ENCODE measurements at regions not wholly inside any gene's neighbourhood (a gene's known extent, or its start where the extent isn't known, plus 50 kb on each side); places are given as distances from the start of the nearest gene placed in this dataset.

GRCh38 chr9:75743855-75744254 lies 146.6 kb upstream of the PCSK5 start (continued):
- no peak for TF ChIP-seq ZNF563 (CRISPR knock-in tag; IDR thresholded peaks at IDR 0.05)
- TF ChIP-seq ZFX (CRISPR knock-in tag; IDR thresholded peaks at IDR 0.05; ENCODE audit: low read depth), result no peak
- no peak for TF ChIP-seq ZNF510 (CRISPR knock-in tag; IDR thresholded peaks at IDR 0.05; ENCODE audit: low read depth)
- TF ChIP-seq ZNF652 (CRISPR knock-in tag; IDR thresholded peaks at IDR 0.05; ENCODE audit: borderline replicate concordance, low read depth), result no peak
- TF ChIP-seq ZKSCAN1 (IDR thresholded peaks at IDR 0.05; ENCODE audit: low read length), result no peak
- no peak for TF ChIP-seq ZNF350 (CRISPR knock-in tag; IDR thresholded peaks at IDR 0.05; ENCODE audit: borderline replicate concordance, low read depth)

- ATAC-seq (no peak), DNase-seq (ENCODE audit: low spot score) (no peak), FAIRE-seq (no peak)
- H4K20me1 ChIP-seq (ENCODE audit: insufficient read depth, low read length), result no peaks in the 10 kb centered on the region
- no peaks in the 10 kb centered on the region for H3K36me3 ChIP-seq (replicated peaks in 1 of 2; ENCODE audit: control insufficient read depth in 1 of 2, insufficient read depth in 2 of 2, low read length in 2 of 2)
- BruUV-seq (replicated peaks), result no TSS peak
- CTCF ChIA-PET (ENCODE audit: low intra/inter-chr PET ratio, low total read pairs), result no interaction called here
- in situ Hi-C loops (cut with HindIII; ENCODE audit: extremely low pct_ligation_motif_present, low pct_unique_long_range_greater_than_20kb) (no loop called here), intact Hi-C loops (cut with micrococcal nuclease; ENCODE audit: unreplicated experiment) (no loop called here)
- H3K9ac ChIP-seq (ENCODE audit: insufficient read depth, low read depth, low read length), result no peak overlapping the region
- 5% methylated on average over 4 of the region's 4 CpGs for WGBS (ENCODE audit: low lambda C conversion rate)
- no peaks in the 10 kb centered on the region for H3K79me2 ChIP-seq (ENCODE audit: insufficient read depth, low read length)
- H3K4me1 ChIP-seq (ENCODE audit: insufficient read depth, low read length), result no peaks in the 10 kb centered on the region
- H2AFZ ChIP-seq (ENCODE audit: low read length), result no peak overlapping the region
- no peak overlapping the region for H3K27ac ChIP-seq (ENCODE audit: extremely low read length, insufficient read depth, low read length)
- H3K27me3 ChIP-seq (ENCODE audit: control insufficient read depth in 1 of 2, insufficient read depth in 2 of 2, low read length in 2 of 2), result no peaks in the 10 kb centered on the region
- POLR2A ChIA-PET, result no interaction called here
- H3K4me2 ChIP-seq (ENCODE audit: low read depth, low read length), result no peak overlapping the region
- peaks cover 17% of the 10 kb centered on the region for H3K9me3 ChIP-seq (ENCODE audit: low read length)
- no peak overlapping the region for H3K4me3 ChIP-seq (replicated peaks in 1 of 3; ENCODE audit: insufficient read depth in 1 of 3, low read depth in 2 of 3, low read length in 3 of 3)
- TF ChIP-seq NONO (IDR thresholded peaks at IDR 0.05) (no peak), NONO (CRISPR knock-in tag; conservative IDR thresholded peaks at IDR 0.05) (no peak), ZFP82 (CRISPR knock-in tag; IDR thresholded peaks at IDR 0.05; ENCODE audit: borderline replicate concordance) (no peak), MEIS2 (CRISPR knock-in tag; IDR thresholded peaks at IDR 0.05) (no peak), ATF5 (CRISPR knock-in tag; IDR thresholded peaks at IDR 0.05; ENCODE audit: low read depth) (no peak), MBD4 (IDR thresholded peaks at IDR 0.05; ENCODE audit: borderline replicate concordance, low read length) (no peak), RARG (CRISPR knock-in tag; IDR thresholded peaks at IDR 0.05; ENCODE audit: low read depth) (no peak), ZNF260 (CRISPR knock-in tag; IDR thresholded peaks at IDR 0.05; ENCODE audit: borderline replicate concordance, low read depth) (no peak), ZNF484 (CRISPR knock-in tag; IDR thresholded peaks at IDR 0.05; ENCODE audit: borderline replicate concordance, low read depth) (no peak), JUN (CRISPR knock-in tag; IDR thresholded peaks at IDR 0.05) (no peak), KMT2B (CRISPR knock-in tag; IDR thresholded peaks at IDR 0.05) (no peak), NR2C2 (CRISPR knock-in tag; IDR thresholded peaks at IDR 0.05; ENCODE audit: borderline replicate concordance) (no peak), MED13 (CRISPR knock-in tag; IDR thresholded peaks at IDR 0.05) (no peak)
- TF ChIP-seq, protein P1, sequence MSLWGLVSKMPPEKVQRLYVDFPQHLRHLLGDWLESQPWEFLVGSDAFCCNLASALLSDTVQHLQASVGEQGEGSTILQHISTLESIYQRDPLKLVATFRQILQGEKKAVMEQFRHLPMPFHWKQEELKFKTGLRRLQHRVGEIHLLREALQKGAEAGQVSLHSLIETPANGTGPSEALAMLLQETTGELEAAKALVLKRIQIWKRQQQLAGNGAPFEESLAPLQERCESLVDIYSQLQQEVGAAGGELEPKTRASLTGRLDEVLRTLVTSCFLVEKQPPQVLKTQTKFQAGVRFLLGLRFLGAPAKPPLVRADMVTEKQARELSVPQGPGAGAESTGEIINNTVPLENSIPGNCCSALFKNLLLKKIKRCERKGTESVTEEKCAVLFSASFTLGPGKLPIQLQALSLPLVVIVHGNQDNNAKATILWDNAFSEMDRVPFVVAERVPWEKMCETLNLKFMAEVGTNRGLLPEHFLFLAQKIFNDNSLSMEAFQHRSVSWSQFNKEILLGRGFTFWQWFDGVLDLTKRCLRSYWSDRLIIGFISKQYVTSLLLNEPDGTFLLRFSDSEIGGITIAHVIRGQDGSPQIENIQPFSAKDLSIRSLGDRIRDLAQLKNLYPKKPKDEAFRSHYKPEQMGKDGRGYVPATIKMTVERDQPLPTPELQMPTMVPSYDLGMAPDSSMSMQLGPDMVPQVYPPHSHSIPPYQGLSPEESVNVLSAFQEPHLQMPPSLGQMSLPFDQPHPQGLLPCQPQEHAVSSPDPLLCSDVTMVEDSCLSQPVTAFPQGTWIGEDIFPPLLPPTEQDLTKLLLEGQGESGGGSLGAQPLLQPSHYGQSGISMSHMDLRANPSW (CRISPR knock-in tag; IDR thresholded peaks at IDR 0.05; ENCODE audit: borderline replicate concordance), result no peak
- TF ChIP-seq, protein P2, sequence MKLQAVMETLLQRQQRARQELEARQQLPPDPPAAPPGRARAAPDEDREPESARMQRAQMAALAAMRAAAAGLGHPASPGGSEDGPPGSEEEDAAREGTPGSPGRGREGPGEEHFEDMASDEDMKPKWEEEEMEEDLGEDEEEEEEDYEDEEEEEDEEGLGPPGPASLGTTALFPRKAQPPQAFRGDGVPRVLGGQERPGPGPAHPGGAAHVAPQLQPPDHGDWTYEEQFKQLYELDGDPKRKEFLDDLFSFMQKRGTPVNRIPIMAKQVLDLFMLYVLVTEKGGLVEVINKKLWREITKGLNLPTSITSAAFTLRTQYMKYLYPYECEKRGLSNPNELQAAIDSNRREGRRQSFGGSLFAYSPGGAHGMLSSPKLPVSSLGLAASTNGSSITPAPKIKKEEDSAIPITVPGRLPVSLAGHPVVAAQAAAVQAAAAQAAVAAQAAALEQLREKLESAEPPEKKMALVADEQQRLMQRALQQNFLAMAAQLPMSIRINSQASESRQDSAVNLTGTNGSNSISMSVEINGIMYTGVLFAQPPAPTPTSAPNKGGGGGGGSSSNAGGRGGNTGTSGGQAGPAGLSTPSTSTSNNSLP (IDR thresholded peaks at IDR 0.05; ENCODE audit: low read depth, low read length), result no peak
Observed at GRCh38 chr9:75754080-75754479, 136.4 kb upstream of the PCSK5 start.
